Iris pigment epithelial cell (primary cell): ENCODE measurements at regions not wholly inside any gene's neighbourhood (a gene's known extent, or its start where the extent isn't known, plus 50 kb on each side); places are given as distances from the start of the nearest gene placed in this dataset.

Experiments
- DNase-seq: peaks from one replicate; pipeline ENCODE4 v3.0.0-alpha.2; 2011; ENCODE audit warnings: low read depth

- no peak for DNase-seq
Observed at GRCh38 chr6:40753675-40754448, 166.7 kb upstream of the LRFN2 start.

- no peak for DNase-seq
Observed at GRCh38 chr6:40753048-40753447, 165.9 kb upstream of the LRFN2 start.

GRCh38 chr6:40744835-40745234 lies 157.7 kb upstream of the LRFN2 start:
- no peak for DNase-seq

- no peak for DNase-seq
Observed at GRCh38 chr6:40743690-40744446, 156.7 kb upstream of the LRFN2 start.

GRCh38 chr6:40743226-40743625 lies 156.1 kb upstream of the LRFN2 start:
- no peak for DNase-seq

- no peak for DNase-seq
Observed at GRCh38 chr6:40740518-40740917, 153.4 kb upstream of the LRFN2 start.

GRCh38 chr6:40738551-40739193 lies 151.5 kb upstream of the LRFN2 start:
- no peak for DNase-seq

- DNase-seq = no peak
Observed at GRCh38 chr6:40735521-40735920, 148.4 kb upstream of the LRFN2 start.

- no peak for DNase-seq
Observed at GRCh38 chr6:40735121-40735520, 148.0 kb upstream of the LRFN2 start.

- DNase-seq = no peak
Observed at GRCh38 chr6:40734607-40735006, 147.4 kb upstream of the LRFN2 start.

GRCh38 chr6:40733770-40734396 lies 146.7 kb upstream of the LRFN2 start:
- DNase-seq = no peak

- DNase-seq = peak; percentile 21
Observed at GRCh38 chr6:40733290-40733689, 146.1 kb upstream of the LRFN2 start.

GRCh38 chr6:40732878-40733277 lies 145.7 kb upstream of the LRFN2 start:
- DNase-seq = peak; percentile 21

- DNase-seq = no peak
Observed at GRCh38 chr6:40728643-40729042, 141.5 kb upstream of the LRFN2 start.

- no peak for DNase-seq
Observed at GRCh38 chr6:40727271-40727670, 140.1 kb upstream of the LRFN2 start.

- no peak for DNase-seq
Observed at GRCh38 chr6:40726853-40727252, 139.7 kb upstream of the LRFN2 start.

GRCh38 chr6:40725390-40725789 lies 138.2 kb upstream of the LRFN2 start:
- no peak for DNase-seq

GRCh38 chr6:40724886-40725285 lies 137.7 kb upstream of the LRFN2 start:
- no peak for DNase-seq

GRCh38 chr6:40723967-40724366 lies 136.8 kb upstream of the LRFN2 start:
- DNase-seq = peak; percentile 8

GRCh38 chr6:40722553-40723258 lies 135.5 kb upstream of the LRFN2 start:
- DNase-seq = peak; percentile 74

- peak; percentile 44 for DNase-seq
Observed at GRCh38 chr6:40722091-40722490, 134.9 kb upstream of the LRFN2 start.
